ENCODE measurements at regions not wholly inside any gene's neighbourhood (a gene's known extent, or its start where the extent isn't known, plus 50 kb on each side); places are given as distances from the start of the nearest gene placed in this dataset.

GRCh38 chr6:133787859-133788505 lies 100.9 kb upstream of the TCF21 start:
- TF ChIP-seq ZNF423 (tag by site-specific recombination; IDR thresholded peaks at IDR 0.05) = no peak
- TF ChIP-seq, protein P1, sequence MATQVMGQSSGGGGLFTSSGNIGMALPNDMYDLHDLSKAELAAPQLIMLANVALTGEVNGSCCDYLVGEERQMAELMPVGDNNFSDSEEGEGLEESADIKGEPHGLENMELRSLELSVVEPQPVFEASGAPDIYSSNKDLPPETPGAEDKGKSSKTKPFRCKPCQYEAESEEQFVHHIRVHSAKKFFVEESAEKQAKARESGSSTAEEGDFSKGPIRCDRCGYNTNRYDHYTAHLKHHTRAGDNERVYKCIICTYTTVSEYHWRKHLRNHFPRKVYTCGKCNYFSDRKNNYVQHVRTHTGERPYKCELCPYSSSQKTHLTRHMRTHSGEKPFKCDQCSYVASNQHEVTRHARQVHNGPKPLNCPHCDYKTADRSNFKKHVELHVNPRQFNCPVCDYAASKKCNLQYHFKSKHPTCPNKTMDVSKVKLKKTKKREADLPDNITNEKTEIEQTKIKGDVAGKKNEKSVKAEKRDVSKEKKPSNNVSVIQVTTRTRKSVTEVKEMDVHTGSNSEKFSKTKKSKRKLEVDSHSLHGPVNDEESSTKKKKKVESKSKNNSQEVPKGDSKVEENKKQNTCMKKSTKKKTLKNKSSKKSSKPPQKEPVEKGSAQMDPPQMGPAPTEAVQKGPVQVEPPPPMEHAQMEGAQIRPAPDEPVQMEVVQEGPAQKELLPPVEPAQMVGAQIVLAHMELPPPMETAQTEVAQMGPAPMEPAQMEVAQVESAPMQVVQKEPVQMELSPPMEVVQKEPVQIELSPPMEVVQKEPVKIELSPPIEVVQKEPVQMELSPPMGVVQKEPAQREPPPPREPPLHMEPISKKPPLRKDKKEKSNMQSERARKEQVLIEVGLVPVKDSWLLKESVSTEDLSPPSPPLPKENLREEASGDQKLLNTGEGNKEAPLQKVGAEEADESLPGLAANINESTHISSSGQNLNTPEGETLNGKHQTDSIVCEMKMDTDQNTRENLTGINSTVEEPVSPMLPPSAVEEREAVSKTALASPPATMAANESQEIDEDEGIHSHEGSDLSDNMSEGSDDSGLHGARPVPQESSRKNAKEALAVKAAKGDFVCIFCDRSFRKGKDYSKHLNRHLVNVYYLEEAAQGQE (tag by site-specific recombination; IDR thresholded peaks at IDR 0.05) = no peak
- TF ChIP-seq, protein P2, sequence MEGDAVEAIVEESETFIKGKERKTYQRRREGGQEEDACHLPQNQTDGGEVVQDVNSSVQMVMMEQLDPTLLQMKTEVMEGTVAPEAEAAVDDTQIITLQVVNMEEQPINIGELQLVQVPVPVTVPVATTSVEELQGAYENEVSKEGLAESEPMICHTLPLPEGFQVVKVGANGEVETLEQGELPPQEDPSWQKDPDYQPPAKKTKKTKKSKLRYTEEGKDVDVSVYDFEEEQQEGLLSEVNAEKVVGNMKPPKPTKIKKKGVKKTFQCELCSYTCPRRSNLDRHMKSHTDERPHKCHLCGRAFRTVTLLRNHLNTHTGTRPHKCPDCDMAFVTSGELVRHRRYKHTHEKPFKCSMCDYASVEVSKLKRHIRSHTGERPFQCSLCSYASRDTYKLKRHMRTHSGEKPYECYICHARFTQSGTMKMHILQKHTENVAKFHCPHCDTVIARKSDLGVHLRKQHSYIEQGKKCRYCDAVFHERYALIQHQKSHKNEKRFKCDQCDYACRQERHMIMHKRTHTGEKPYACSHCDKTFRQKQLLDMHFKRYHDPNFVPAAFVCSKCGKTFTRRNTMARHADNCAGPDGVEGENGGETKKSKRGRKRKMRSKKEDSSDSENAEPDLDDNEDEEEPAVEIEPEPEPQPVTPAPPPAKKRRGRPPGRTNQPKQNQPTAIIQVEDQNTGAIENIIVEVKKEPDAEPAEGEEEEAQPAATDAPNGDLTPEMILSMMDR (tag by site-specific recombination; IDR thresholded peaks at IDR 0.05) = no peak
- TF ChIP-seq PBX3 (CRISPR knock-in tag; IDR thresholded peaks at IDR 0.05) = no peak
- TF ChIP-seq, protein P3, sequence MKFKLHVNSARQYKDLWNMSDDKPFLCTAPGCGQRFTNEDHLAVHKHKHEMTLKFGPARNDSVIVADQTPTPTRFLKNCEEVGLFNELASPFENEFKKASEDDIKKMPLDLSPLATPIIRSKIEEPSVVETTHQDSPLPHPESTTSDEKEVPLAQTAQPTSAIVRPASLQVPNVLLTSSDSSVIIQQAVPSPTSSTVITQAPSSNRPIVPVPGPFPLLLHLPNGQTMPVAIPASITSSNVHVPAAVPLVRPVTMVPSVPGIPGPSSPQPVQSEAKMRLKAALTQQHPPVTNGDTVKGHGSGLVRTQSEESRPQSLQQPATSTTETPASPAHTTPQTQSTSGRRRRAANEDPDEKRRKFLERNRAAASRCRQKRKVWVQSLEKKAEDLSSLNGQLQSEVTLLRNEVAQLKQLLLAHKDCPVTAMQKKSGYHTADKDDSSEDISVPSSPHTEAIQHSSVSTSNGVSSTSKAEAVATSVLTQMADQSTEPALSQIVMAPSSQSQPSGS (tag by site-specific recombination; IDR thresholded peaks at IDR 0.05; ENCODE audit: low read depth) = no peak
- TF ChIP-seq PRDM10 (tag by site-specific recombination; IDR thresholded peaks at IDR 0.05) = no peak

Data from HEK293 (cell line).